GM21529 (cell line): ENCODE measurements at regions not wholly inside any gene's neighbourhood (a gene's known extent, or its start where the extent isn't known, plus 50 kb on each side); places are given as distances from the start of the nearest gene placed in this dataset.

Source experiments
- ATAC-seq: cut with Tn5 transposase; IDR thresholded peaks from one replicate; pipeline ENCODE4 v1.9.1; 2021; ENCODE audit not compliant: unreplicated experiment

- no peak for ATAC-seq
These were observed 148.2 kb upstream of the COL11A1 start for GRCh38 chr1:103256490-103256889.

GRCh38 chr1:103254691-103255090 lies 146.4 kb upstream of the COL11A1 start:
- no peak for ATAC-seq

GRCh38 chr1:103250441-103250861 lies 142.1 kb upstream of the COL11A1 start:
- ATAC-seq, result no peak

GRCh38 chr1:103248417-103249102 lies 140.2 kb upstream of the COL11A1 start:
- no peak for ATAC-seq

GRCh38 chr1:103247517-103247916 lies 139.2 kb upstream of the COL11A1 start:
- ATAC-seq, result no peak

GRCh38 chr1:103243481-103243880 lies 135.2 kb upstream of the COL11A1 start:
- ATAC-seq, result no peak

GRCh38 chr1:103239034-103239433 lies 130.7 kb upstream of the COL11A1 start:
- no peak for ATAC-seq

GRCh38 chr1:103230061-103230460 lies 121.7 kb upstream of the COL11A1 start:
- no peak for ATAC-seq

- ATAC-seq, result no peak
These were observed 112.3 kb upstream of the COL11A1 start for GRCh38 chr1:103220631-103221041.

- no peak for ATAC-seq
These were observed 110.5 kb upstream of the COL11A1 start for GRCh38 chr1:103218821-103219220.

GRCh38 chr1:103218369-103218768 lies 110.0 kb upstream of the COL11A1 start:
- no peak for ATAC-seq

GRCh38 chr1:103211073-103211472 lies 102.8 kb upstream of the COL11A1 start:
- no peak for ATAC-seq

GRCh38 chr1:103208844-103209243 lies 100.5 kb upstream of the COL11A1 start:
- ATAC-seq, result no peak

GRCh38 chr1:103199001-103199400 lies 90.7 kb upstream of the COL11A1 start:
- ATAC-seq, result no peak

GRCh38 chr1:103198076-103198475 lies 89.8 kb upstream of the COL11A1 start:
- ATAC-seq, result no peak

GRCh38 chr1:103197216-103197615 lies 88.9 kb upstream of the COL11A1 start:
- ATAC-seq, result no peak

- no peak for ATAC-seq
These were observed 86.7 kb upstream of the COL11A1 start for GRCh38 chr1:103194984-103195383.

GRCh38 chr1:103194060-103194459 lies 85.7 kb upstream of the COL11A1 start:
- ATAC-seq, result no peak

- ATAC-seq, result no peak
These were observed 83.0 kb upstream of the COL11A1 start for GRCh38 chr1:103191327-103191726.

- ATAC-seq, result no peak
These were observed 82.4 kb upstream of the COL11A1 start for GRCh38 chr1:103190766-103191165.

GRCh38 chr1:103187673-103188072 lies 79.4 kb upstream of the COL11A1 start:
- no peak for ATAC-seq

- ATAC-seq, result no peak
These were observed 72.3 kb upstream of the COL11A1 start for GRCh38 chr1:103180660-103181059.

GRCh38 chr1:103177108-103177775 lies 68.9 kb upstream of the COL11A1 start:
- ATAC-seq, result no peak
